CD4-positive, alpha-beta T cell treated with Interleukin-2 at 100 ng/mL for 4 hours (primary cell): ENCODE measurements at regions not wholly inside any gene's neighbourhood (a gene's known extent, or its start where the extent isn't known, plus 50 kb on each side); places are given as distances from the start of the nearest gene placed in this dataset.

Experiments used
- DNase-seq: peaks from one replicate; pipeline ENCODE4 v3.0.0-alpha.2; 2020; ENCODE audit warnings: low spot score

- DNase-seq, result no peak
Observed at GRCh38 chr12:4223273-4223845, 50.2 kb upstream of the CCND2 start.

- no peak for DNase-seq
Observed at GRCh38 chr12:4221258-4221620, 52.3 kb upstream of the CCND2 start.

GRCh38 chr12:4220536-4221257 lies 52.9 kb upstream of the CCND2 start:
- DNase-seq, result no peak

GRCh38 chr12:4217091-4217490 lies 56.5 kb upstream of the CCND2 start:
- peak; percentile 8 for DNase-seq

- DNase-seq, result no peak
Observed at GRCh38 chr12:4216187-4216927, 57.2 kb upstream of the CCND2 start.

GRCh38 chr12:4215229-4216186 lies 58.1 kb upstream of the CCND2 start:
- peak; percentile 41 for DNase-seq

- no peak for DNase-seq
Observed at GRCh38 chr12:4214877-4215228, 58.7 kb upstream of the CCND2 start.

- no peak for DNase-seq
Observed at GRCh38 chr12:4213471-4213870, 60.1 kb upstream of the CCND2 start.

GRCh38 chr12:4212845-4213244 lies 60.7 kb upstream of the CCND2 start:
- DNase-seq, result no peak

GRCh38 chr12:4211372-4211771 lies 62.2 kb upstream of the CCND2 start:
- no peak for DNase-seq

GRCh38 chr12:4210183-4210582 lies 63.4 kb upstream of the CCND2 start:
- DNase-seq, result no peak

GRCh38 chr12:4206470-4206869 lies 67.1 kb upstream of the CCND2 start:
- DNase-seq, result no peak

GRCh38 chr12:4203772-4204376 lies 69.7 kb upstream of the CCND2 start:
- DNase-seq, result no peak

GRCh38 chr12:4202918-4203317 lies 70.6 kb upstream of the CCND2 start:
- no peak for DNase-seq

GRCh38 chr12:4202487-4202886 lies 71.1 kb upstream of the CCND2 start:
- no peak for DNase-seq

- no peak for DNase-seq
Observed at GRCh38 chr12:4201333-4202100, 72.0 kb upstream of the CCND2 start.

- no peak for DNase-seq
Observed at GRCh38 chr12:4197922-4198763, 75.4 kb upstream of the CCND2 start.

- no peak for DNase-seq
Observed at GRCh38 chr12:4196805-4197420, 76.6 kb upstream of the CCND2 start.

GRCh38 chr12:4194668-4195067 lies 78.9 kb upstream of the CCND2 start:
- DNase-seq, result no peak

- DNase-seq, result no peak
Observed at GRCh38 chr12:4193821-4194220, 79.7 kb upstream of the CCND2 start.
